AG09309 (cell line): ENCODE measurements at regions not wholly inside any gene's neighbourhood (a gene's known extent, or its start where the extent isn't known, plus 50 kb on each side); places are given as distances from the start of the nearest gene placed in this dataset.

Experiments used
- DNase-seq: peaks from one replicate; pipeline ENCODE4 v3.0.0-alpha.2; 2010; ENCODE audit warnings: low read depth
- H3K4me3 ChIP-seq: 2 replicates; pipeline ENCODE4 v1.5.1; 2011; ENCODE audit warnings: mild to moderate bottlenecking, low read depth, low read length, moderate library complexity; ENCODE audit not compliant: control insufficient read depth
- CTCF ChIP-seq: IDR thresholded peaks from 2 replicates; pipeline ENCODE4 v1.5.1; 2011; ENCODE audit warnings: mild to moderate bottlenecking, low read depth, low read length, inconsistent platforms; ENCODE audit not compliant: insufficient read depth, control insufficient read depth; ENCODE audit errors: missing control alignments

- no peak overlapping the region for H3K4me3 ChIP-seq
- no peak for TF ChIP-seq CTCF
- DNase-seq = no peak
Measured at GRCh38 chr21:35135481-35135880, 86.4 kb upstream of the RUNX1 start.

GRCh38 chr21:35134309-35134708 is 85.2 kb upstream of the RUNX1 start:
- no peak overlapping the region for H3K4me3 ChIP-seq
- TF ChIP-seq CTCF = no peak
- DNase-seq = no peak

- H3K4me3 ChIP-seq = no peak overlapping the region
- DNase-seq = no peak
- no peak for TF ChIP-seq CTCF
Measured at GRCh38 chr21:35128536-35128935, 79.4 kb upstream of the RUNX1 start.

GRCh38 chr21:35127851-35128250 is 78.7 kb upstream of the RUNX1 start:
- TF ChIP-seq CTCF = no peak
- H3K4me3 ChIP-seq = no peak overlapping the region
- no peak for DNase-seq

- TF ChIP-seq CTCF = no peak
- no peak for DNase-seq
- no peak overlapping the region for H3K4me3 ChIP-seq
Measured at GRCh38 chr21:35127026-35127425, 77.9 kb upstream of the RUNX1 start.

GRCh38 chr21:35120631-35121180 is 71.6 kb upstream of the RUNX1 start:
- DNase-seq = no peak
- H3K4me3 ChIP-seq = no peak overlapping the region
- no peak for TF ChIP-seq CTCF
